ENCODE measurements at regions not wholly inside any gene's neighbourhood (a gene's known extent, or its start where the extent isn't known, plus 50 kb on each side); places are given as distances from the start of the nearest gene placed in this dataset.

DNA sequence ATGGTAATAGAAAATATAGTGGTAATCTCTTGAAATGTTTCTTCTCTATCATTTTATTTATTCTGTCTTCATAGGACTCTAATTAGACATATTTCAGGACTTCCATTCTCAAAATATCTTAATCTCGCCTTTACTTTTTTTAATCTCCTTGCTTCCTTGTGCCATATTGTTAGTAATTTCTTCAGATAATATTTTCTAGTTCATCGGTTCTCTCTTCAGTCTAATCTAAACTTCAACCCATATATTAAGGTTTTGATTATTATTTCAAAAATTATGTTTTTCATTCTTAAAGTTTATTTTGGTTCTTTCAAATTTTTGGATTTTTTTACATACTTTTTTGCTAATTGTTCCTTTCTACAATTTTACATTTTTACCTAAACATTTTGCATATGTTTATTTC, 237.9 kb upstream of the DGKB start:
- Histone ChIP-seq H2AFZ (ENCODE audit: low read depth, low read length) (no peak overlapping the region), H3K9me1 (replicated peaks; ENCODE audit: control insufficient read depth, extremely low read depth, insufficient read depth, low read length) (no peaks in the 10 kb centered on the region), H3K4me3 (replicated peaks in 1 of 3; ENCODE audit: insufficient read depth in 1 of 3, low read depth in 1 of 3, low read length in 3 of 3) (no peak overlapping the region), H3K4me2 (ENCODE audit: insufficient read depth, low read length) (no peak overlapping the region), H3K27me3 (ENCODE audit: control insufficient read depth in 2 of 2, insufficient read depth in 2 of 2, low read length in 2 of 2) (no peaks in the 10 kb centered on the region), H3K79me2 (ENCODE audit: control insufficient read depth, insufficient read depth, low read length) (no peaks in the 10 kb centered on the region), H3K36me3 (ENCODE audit: control insufficient read depth in 2 of 2, extremely low read depth in 1 of 2, insufficient read depth in 2 of 2, low read length in 2 of 2) (no peaks in the 10 kb centered on the region), H3K9me3 (replicated peaks; ENCODE audit: control insufficient read depth, insufficient read depth, low read length) (no peaks in the 10 kb centered on the region), H3K27ac (ENCODE audit: insufficient read depth, low read depth, low read length) (no peak overlapping the region), H3K4me1 (ENCODE audit: control insufficient read depth, extremely low read depth, insufficient read depth, low read length) (peaks cover 6% of the 10 kb centered on the region), H3K9ac (replicated peaks; ENCODE audit: extremely low read depth, insufficient read depth, low read length) (no peak overlapping the region), H4K20me1 (replicated peaks; ENCODE audit: control insufficient read depth, extremely low read depth, insufficient read depth, low read length) (no peaks in the 10 kb centered on the region)
- ChIA-PET CTCF (interaction anchor here (1.3 to 1.4 kb wide), 2 partner anchors 14 to 124 kb away, joined by 3 read pairs; no protein-coding TSS in a partner anchor), POLR2A (no interaction called here)
- dilution Hi-C loops (cut with MboI; ENCODE audit: extremely low pct_ligation_motif_present, low sequenced_read_pairs) (no loop called here), intact Hi-C loops (cut with micrococcal nuclease) (no loop called here)
- FAIRE-seq, result no peak
- no TSS peak for BruUV-seq (replicated peaks)
- TF ChIP-seq MAX (IDR thresholded peaks at IDR 0.05; ENCODE audit: insufficient read depth, insufficient read length) (no peak), POLR2AphosphoS5 (IDR thresholded peaks at IDR 0.05; ENCODE audit: insufficient read depth, low read depth, low read length) (no peak), GATA2 (IDR thresholded peaks at IDR 0.05; ENCODE audit: insufficient read depth, insufficient read length, low read depth, low read length) (no peak), EZH2 (IDR thresholded peaks at IDR 0.05; ENCODE audit: borderline replicate concordance, low read depth, low read length, severe bottlenecking) (no peak), MYC (IDR thresholded peaks at IDR 0.05; ENCODE audit: low read depth, low read length) (no peak), POLR2A (IDR thresholded peaks at IDR 0.05; ENCODE audit: low read depth, low read length) (no peak), JUN (IDR thresholded peaks at IDR 0.05; ENCODE audit: borderline replicate concordance, insufficient read depth, insufficient read length, low read depth) (no peak), FOS (IDR thresholded peaks at IDR 0.05; ENCODE audit: borderline replicate concordance, insufficient read depth, low read length) (no peak)
- TF ChIP-seq, protein P1, sequence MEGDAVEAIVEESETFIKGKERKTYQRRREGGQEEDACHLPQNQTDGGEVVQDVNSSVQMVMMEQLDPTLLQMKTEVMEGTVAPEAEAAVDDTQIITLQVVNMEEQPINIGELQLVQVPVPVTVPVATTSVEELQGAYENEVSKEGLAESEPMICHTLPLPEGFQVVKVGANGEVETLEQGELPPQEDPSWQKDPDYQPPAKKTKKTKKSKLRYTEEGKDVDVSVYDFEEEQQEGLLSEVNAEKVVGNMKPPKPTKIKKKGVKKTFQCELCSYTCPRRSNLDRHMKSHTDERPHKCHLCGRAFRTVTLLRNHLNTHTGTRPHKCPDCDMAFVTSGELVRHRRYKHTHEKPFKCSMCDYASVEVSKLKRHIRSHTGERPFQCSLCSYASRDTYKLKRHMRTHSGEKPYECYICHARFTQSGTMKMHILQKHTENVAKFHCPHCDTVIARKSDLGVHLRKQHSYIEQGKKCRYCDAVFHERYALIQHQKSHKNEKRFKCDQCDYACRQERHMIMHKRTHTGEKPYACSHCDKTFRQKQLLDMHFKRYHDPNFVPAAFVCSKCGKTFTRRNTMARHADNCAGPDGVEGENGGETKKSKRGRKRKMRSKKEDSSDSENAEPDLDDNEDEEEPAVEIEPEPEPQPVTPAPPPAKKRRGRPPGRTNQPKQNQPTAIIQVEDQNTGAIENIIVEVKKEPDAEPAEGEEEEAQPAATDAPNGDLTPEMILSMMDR (IDR thresholded peaks at IDR 0.05; ENCODE audit: extremely low read depth in 1 of 2, insufficient read depth in 1 of 2, low read depth in 1 of 2, low read length in 2 of 2), result no peak
- no peak for DNase-seq (ENCODE audit: low read depth, low spot score)
